NCI-H2107 treated with DMSO at 0.1 percent for 48 hours (cell line): ENCODE measurements at regions not wholly inside any gene's neighbourhood (a gene's known extent, or its start where the extent isn't known, plus 50 kb on each side); places are given as distances from the start of the nearest gene placed in this dataset.

Source experiments
- DNase-seq: peaks from one replicate; lab custom pipeline; 2025; ENCODE audit not compliant: unreplicated experiment; lab: John Stamatoyannopoulos, UW

- no peak for DNase-seq
These were observed 61.3 kb upstream of the VCX2 start for GRCh38 chrX:8232406-8232805.

- DNase-seq = no peak
These were observed 62.0 kb upstream of the VCX2 start for GRCh38 chrX:8233091-8233490.

GRCh38 chrX:8235026-8235425 lies 64.0 kb upstream of the VCX2 start:
- peak; percentile 39 for DNase-seq

DNA sequence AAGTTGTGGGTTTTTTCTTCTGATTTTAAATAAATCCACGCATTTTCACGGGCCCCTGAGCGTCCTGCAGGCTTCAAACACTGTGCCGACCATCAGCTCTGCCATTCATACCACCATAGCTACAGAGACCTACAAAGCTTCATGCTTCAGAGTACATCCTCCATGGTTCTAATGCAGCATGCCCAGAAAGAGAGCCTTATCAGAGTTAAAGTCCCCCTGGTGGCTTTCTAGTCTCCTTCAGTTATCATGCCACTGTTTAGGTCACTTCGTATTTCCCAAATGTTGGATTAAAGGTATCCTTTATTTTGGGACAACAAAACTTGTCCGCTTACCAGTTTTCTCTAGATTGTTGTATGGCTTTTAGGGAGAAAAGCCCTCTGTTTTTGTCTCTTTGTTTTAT lies 66.7 kb upstream of the VCX2 start:
- no peak for DNase-seq

- no peak for DNase-seq
These were observed 71.5 kb upstream of the VCX2 start for GRCh38 chrX:8242431-8243020.

- DNase-seq = no peak
These were observed 73.2 kb upstream of the VCX2 start for GRCh38 chrX:8244301-8244700.

GRCh38 chrX:8245411-8245810 lies 74.3 kb upstream of the VCX2 start:
- DNase-seq = no peak

- no peak for DNase-seq
These were observed 82.0 kb upstream of the VCX2 start for GRCh38 chrX:8253096-8253495.

DNA sequence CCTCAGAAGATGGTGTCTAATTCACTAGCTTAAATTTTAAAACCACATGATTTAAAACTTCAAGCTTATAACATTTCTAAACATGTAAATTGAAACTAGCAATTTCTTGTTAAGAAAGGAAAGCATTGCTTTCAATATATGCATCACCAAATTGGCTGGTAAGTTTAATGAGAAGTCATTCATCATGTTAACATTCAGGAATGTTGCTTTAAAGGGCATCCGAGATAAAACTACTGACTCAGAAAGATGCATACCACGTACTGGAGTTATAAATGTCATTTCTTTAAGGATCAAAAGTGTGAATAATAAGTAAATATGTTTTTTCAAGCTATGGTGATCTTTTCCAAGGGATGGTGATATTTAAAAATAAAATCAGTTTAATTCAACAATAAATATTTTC lies 83.3 kb upstream of the VCX2 start:
- no peak for DNase-seq

DNA sequence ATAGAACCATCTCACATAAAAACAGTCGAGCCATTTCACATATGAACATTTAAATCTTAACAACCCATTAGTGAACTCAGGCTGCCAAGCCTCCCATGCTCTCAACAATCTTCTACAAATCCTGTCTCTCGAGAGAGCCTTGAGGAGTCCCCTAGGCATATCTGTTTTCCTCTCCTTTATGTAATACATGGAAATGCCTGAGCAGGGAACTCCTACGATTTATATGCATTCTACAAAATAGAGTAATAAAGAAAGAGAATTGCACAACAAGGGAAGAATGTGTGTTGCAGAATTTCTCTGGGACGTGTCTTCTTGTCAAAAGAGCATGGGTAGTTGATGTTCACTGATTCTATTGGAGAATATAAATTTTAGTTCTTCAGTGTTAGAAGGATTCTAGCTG lies 101.8 kb upstream of the VCX2 start:
- DNase-seq = no peak

GRCh38 chrX:8273451-8273895 lies 102.4 kb upstream of the VCX2 start:
- DNase-seq = no peak

DNA sequence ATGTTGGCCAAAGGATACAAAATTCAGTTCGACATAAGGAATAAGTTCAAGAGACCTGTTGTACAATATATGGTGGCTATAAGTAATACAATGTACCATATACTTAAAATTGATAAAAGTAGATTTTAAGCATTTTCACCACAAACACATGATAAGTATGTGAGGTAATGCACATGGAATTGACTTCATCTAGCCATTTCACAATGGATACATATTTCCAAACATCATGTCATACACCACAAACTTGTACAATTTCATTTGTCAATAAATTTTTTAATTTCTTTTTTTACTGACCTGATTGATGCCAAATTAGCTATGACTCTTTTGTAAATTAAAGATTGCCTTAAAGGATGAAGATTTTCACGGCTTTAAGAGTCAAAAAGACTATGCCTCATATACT lies 103.1 kb upstream of the VCX2 start:
- DNase-seq = no peak

DNA sequence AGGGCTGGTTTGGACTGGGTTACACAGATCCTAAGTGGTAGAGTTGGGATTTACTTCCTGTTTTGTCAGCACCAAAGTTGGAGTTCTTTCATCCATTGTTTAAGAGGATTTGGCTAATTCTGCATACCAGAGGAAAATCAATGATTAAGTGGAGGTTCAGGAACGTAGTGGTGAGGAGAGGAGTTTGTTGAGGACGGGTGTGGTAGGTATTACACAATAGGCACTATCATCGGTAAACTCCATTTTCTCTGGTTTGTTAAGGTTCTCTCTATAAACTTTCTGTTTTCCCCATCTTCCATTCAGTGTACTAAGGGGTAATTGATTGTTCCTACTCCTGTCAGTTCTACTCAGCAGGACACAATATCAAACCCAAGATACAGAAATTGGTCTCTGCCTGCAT lies 107.5 kb upstream of the VCX2 start:
- no peak for DNase-seq

GRCh38 chrX:8279323-8279722 lies 108.3 kb upstream of the VCX2 start:
- DNase-seq = no peak

GRCh38 chrX:8284131-8284530 lies 113.1 kb upstream of the VCX2 start:
- no peak for DNase-seq

DNA sequence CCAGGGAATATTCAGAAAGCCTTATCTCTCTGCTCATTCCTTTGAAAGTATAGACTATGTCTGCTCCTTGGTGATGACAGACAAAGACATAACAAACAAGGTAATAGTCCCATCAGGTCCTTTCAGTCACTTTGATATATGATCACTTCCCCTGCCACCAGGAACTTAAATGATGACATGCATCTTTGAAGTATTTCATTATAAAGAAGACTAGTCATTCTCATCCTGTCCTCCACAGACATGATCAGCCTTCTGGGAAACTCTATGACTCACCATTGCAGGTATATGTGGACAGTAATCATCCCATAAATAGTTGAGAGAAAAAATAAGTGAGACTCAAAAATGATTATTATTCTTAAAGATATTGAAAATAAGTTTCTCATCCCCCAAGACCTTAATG lies 117.5 kb upstream of the VCX2 start:
- DNase-seq = no peak

DNA sequence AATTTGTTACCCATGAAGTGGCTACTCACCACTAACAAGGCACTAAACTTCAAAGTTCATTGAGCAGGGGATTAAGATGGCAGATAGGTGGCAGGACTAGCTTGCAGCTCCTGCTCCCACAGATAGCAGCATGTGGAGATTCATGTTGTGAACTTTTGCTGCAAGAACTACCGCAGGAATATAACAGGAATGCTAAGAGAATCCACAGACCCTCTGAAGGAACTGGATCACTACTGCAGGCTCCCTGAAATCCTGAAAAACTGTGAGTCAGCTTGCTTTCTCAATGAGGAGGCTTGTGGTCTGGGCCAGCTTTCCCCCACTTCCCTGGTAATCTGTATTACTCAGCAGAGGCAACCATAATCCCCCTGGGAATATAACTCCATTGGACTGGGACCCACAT lies 118.5 kb upstream of the VCX2 start:
- DNase-seq = no peak

DNA sequence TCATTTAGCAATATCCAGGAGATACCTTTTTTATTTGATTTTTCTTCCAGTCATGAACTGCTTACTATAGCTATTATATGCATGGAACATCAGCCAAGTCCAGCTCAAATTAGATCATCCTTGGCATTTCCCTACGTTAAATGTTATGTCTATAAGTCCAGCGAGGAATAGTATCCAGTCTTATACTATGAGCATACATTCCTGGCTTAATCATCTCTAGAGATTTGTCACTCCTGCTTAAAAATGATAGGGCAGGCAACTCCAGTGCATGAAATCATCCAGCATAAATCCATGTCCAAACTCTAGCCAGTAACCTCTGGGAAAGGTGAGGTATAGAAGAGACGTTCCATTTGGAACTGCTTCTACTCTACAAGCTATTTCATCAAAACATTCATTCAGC lies 126.7 kb upstream of the VCX2 start:
- DNase-seq = no peak

DNA sequence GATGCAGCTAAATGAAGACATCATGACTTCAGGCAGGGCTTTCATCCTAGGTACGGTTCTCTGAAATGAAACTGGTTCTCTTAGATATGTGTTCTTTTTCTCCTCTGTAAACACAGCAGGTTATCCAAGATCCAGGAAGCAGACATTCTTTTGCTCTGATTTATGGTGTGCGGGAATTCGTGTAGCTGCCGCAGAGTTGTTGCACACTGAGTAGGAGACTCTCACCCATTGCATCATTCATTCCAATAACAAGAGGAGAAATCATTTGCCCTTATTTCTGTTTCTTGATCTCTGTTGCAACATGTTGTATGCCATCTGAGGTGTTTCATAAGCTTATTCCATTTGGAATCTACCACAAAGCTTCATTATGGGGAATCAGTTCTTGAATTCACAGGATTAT lies 133.6 kb upstream of the VCX2 start:
- DNase-seq = no peak

DNA sequence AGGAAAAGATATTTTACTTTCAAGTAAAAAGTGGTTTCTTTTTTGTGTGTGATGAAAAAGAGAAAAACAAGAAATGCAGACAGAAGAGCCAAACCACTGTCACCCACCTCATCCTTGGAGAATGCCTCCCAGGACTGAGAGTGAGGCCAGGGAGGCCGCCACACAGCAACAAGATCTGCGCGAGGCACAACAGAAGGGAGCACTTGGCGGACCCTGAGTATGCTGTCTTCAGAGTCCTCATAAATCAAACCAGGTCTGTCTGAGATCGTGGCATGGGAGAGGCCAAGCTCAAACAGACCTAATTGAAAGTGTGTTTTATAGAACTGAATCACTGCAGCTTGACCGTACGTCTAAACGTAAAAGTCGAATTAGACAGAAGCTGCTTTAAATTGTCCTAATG lies 134.3 kb upstream of the VCX2 start:
- DNase-seq = no peak

DNA sequence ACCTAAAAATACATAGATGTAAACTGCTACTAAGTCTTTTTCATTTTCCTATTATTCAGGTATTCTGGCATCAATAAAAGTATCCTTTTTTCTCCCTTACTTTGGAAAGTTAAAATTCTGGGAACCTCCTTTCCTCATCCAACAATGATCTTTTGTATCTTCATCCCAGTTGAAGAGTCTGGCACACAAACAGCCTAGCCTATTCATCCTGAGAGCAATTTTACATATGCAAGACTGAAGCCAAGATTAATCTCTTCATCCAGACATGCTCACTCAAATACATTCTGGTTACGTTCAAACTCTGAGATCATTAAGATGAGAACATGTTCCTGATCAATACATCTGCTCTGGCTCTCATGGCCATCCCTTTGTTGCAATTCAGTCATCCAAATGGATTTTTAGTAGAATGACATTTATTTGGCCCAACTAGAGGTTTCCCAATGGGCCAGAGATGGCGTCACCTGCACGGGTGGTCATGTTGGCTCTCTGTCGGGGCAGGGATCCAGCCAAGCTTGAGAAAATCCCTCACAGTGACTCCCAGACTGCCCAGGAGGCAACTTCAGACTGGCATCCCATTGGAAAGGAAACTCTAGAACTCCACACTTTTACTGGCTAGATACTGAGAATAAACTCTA lies 135.3 kb upstream of the VCX2 start:
- DNase-seq = no peak

DNA sequence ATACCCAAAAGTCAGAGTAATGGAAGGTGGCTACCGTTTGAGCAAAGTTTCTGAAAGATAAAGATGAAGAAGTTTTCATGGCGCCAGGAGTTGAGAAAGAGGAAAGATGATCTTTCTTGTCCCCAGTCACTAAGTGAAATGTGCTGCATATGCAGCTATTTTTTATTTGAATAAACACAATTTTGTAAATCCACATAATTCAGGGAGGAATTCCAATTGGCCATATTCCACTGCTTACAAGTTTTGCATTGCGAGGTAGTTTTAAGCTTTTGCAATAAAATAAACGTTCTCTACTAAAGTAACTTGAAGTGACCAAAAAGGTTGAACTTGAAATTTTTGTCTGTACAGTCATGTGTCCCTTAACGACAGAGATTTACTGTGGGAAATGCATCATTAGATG lies 139.3 kb upstream of the VCX2 start:
- DNase-seq = no peak

DNA sequence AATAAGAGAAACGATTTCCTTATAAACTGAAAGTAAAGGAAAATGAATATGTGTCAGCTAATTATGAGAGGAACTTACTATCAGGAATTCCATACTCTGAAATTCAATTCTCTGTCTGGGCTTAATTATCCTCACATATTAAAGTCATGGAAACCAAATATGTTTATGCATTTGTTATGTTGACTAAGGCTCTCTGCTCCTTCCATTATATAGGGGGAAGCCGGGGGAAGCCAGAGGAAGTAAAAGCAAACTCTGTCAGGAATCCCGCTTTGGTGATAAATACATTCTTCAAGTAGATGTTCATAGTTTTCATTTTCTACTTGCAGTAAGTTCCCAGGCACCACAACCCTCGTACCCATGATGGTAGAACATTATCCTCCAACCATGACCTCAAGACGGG lies 142.8 kb upstream of the VCX2 start:
- no peak for DNase-seq
